ENCODE measurements at regions not wholly inside any gene's neighbourhood (a gene's known extent, or its start where the extent isn't known, plus 50 kb on each side); places are given as distances from the start of the nearest gene placed in this dataset.

DNA sequence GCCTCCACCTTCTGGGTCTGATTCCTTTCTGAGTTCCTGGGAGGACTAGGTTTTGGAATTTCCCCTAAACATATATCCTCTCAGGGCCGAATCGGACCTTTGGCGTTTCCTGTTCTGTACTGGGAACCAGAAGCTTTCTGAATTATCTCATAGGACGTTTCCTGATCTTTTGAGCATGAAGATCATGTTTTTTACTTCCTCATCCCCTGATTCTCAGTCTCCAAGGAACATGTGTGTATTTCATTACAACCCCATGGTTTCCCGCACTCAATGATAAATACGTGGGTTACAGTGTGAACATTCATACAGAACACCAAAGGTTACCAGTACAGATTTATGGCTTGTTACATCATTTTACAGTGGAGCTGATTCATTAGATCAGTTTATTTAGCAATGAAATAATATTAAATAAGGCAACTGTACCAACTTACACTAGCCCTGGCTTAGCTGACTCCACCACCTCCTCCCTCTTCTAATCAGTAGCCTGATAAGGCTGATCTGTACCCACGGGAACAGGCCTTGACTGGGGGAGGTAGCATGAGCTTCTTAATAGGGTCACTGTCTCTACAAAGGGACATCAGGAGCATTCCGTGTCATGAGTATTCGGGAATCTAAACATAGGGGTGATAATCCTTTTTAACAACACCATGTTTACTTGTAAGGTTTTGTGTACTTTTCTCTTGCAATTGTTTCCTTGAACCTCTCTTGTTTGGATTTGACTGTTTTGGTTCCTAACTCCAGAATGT lies 57.8 kb upstream of the ERRFI1 start:
- H2AFZ ChIP-seq (ENCODE audit: low read length): no peak overlapping the region
- H3K23ac ChIP-seq (ENCODE audit: insufficient read length): no peak overlapping the region
- H3K56ac ChIP-seq (replicated peaks; ENCODE audit: insufficient read length, low read depth, low read length): no peak overlapping the region
- no peaks in the 10 kb centered on the region for H3K9me3 ChIP-seq (ENCODE audit: insufficient read depth in 2 of 2, low read depth in 1 of 2, low read length in 1 of 2)
- no peak overlapping the region for H2BK5ac ChIP-seq (ENCODE audit: low read depth, low read length)
- no peaks in the 10 kb centered on the region; the same call in 1 of the 2 replicates for H3K23me2 ChIP-seq (ENCODE audit: low read depth, low read length)
- H3K9ac ChIP-seq (replicated peaks in 1 of 4; ENCODE audit: extremely low read depth in 1 of 4, low read depth in 3 of 4, low read length in 3 of 4): no peak overlapping the region
- no peaks in the 10 kb centered on the region for H3K36me3 ChIP-seq (ENCODE audit: control insufficient read depth in 2 of 4, insufficient read depth in 4 of 4, low read length in 3 of 4)
- no peak overlapping the region for H2BK12ac ChIP-seq (ENCODE audit: low read depth, low read length)
- H3K4ac ChIP-seq (replicated peaks; ENCODE audit: insufficient read length, low read depth, low read length): no peak overlapping the region
- DNase-seq (ENCODE audit: low read depth in 1 of 2, low spot score in 2 of 2) (no peak), FAIRE-seq (no peak)
- no peaks in the 10 kb centered on the region; a peak in 1 of 7 replicates for H3K4me1 ChIP-seq (replicated peaks in 1 of 4; ENCODE audit: control insufficient read depth in 3 of 4, insufficient read depth in 4 of 4, low read length in 3 of 4)
- H3K79me1 ChIP-seq (ENCODE audit: low read depth, low read length): no peaks in the 10 kb centered on the region
- H4K5ac ChIP-seq (ENCODE audit: insufficient read length, low read depth, low read length): no peak overlapping the region
- H2AK5ac ChIP-seq (ENCODE audit: low read depth, low read length): no peak overlapping the region
- no peak overlapping the region for H4K8ac ChIP-seq (ENCODE audit: extremely low read depth, insufficient read depth, low read length)
- no peak overlapping the region for H4K91ac ChIP-seq (replicated peaks; ENCODE audit: insufficient read length, low read length)
- no peak overlapping the region for H3K27ac ChIP-seq (ENCODE audit: low read depth, low read length)
- H4K20me1 ChIP-seq (replicated peaks in 1 of 2; ENCODE audit: control insufficient read depth in 1 of 2, insufficient read depth in 2 of 2, low read length in 2 of 2): no peaks in the 10 kb centered on the region
- POLR2A ChIA-PET (ENCODE audit: partially characterized antibody): interaction anchor here (1.6 kb wide), 1 partner anchor 83 kb away, joined by 4 read pairs; no protein-coding TSS in a partner anchor
- no peak overlapping the region for H2BK120ac ChIP-seq (replicated peaks; ENCODE audit: low read depth, low read length)
- H2BK15ac ChIP-seq (ENCODE audit: low read length): no peak overlapping the region
- H3K4me3 ChIP-seq (ENCODE audit: extremely low read depth in 1 of 4, insufficient read depth in 2 of 4, low read depth in 3 of 4, low read length in 4 of 4): no peak overlapping the region
- H3K27me3 ChIP-seq (replicated peaks in 1 of 4; ENCODE audit: control insufficient read depth in 3 of 4, extremely low read depth in 1 of 4, insufficient read depth in 3 of 4, low read length in 3 of 4): no peaks in the 10 kb centered on the region
- H3K14ac ChIP-seq (ENCODE audit: insufficient read length): no peak overlapping the region
- WGBS, 2 experiments (ENCODE audit: extremely low coverage in 1 of 2, insufficient coverage in 1 of 2, insufficient read length in 1 of 2, insufficient replicate concordance in 2 of 2, low coverage in 1 of 2, low lambda C conversion rate in 2 of 2, missing lambda C conversion rate in 1 of 2): 89% methylated on average over 9 of the region's 9 CpGs; no CpG with 5 or more reads in 1 of the 2 experiments
- H3K79me2 ChIP-seq (ENCODE audit: control insufficient read depth in 1 of 2, insufficient read depth in 2 of 2, low read length in 2 of 2): no peaks in the 10 kb centered on the region
- CTCF ChIA-PET (ENCODE audit: partially characterized antibody): interaction anchor here (1.0 to 1.3 kb wide), 2 partner anchors 9 to 10 kb away, joined by 3 read pairs; no protein-coding TSS in a partner anchor
- no peak overlapping the region for H3K4me2 ChIP-seq (ENCODE audit: insufficient read depth in 1 of 2, low read depth in 2 of 2, low read length in 2 of 2)
- TF ChIP-seq KDM1A (IDR thresholded peaks at IDR 0.05; ENCODE audit: borderline replicate concordance, low read length): no peak
- H2BK20ac ChIP-seq (ENCODE audit: low read length): no peak overlapping the region
- H3K18ac ChIP-seq (ENCODE audit: extremely low read depth, low read length): no peak overlapping the region

Measured in H1 (cell line).